HG03025 (cell line): ENCODE measurements at regions not wholly inside any gene's neighbourhood (a gene's known extent, or its start where the extent isn't known, plus 50 kb on each side); places are given as distances from the start of the nearest gene placed in this dataset.
A peak's percentile ranks its signal among the peaks of the same experiment; 100 is the strongest.
"Not testable (repeated sequence)": the region's sequence is repeated elsewhere in the genome, so short reads cannot be mapped to it uniquely, and the experiment has no call there.

Experiments
- ATAC-seq: cut with Tn5 transposase; IDR thresholded peaks from one replicate; pipeline ENCODE4 v1.9.1; 2021; ENCODE audit warnings: mild to moderate bottlenecking, moderate library complexity; ENCODE audit not compliant: unreplicated experiment, low FRiP score

DNA sequence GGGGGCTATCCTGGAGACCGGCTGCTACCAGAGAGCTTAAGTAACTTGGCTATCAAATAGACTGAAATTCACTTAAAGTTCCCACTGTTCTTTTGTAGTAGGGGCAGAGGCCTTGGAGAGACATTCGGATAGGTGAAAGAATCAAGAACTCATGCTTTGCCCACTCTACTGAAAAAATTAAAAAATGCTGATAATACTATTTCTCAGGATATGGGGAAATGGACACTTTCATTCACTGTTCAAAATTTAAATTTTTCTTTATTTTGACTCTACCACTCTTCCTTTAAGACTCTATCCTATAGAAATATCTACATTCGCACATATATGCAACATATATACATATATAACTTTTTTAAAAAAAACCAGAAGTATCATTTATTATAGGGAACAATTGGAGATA is 117.8 kb upstream of the CHD6 start:
- no peak for ATAC-seq

DNA sequence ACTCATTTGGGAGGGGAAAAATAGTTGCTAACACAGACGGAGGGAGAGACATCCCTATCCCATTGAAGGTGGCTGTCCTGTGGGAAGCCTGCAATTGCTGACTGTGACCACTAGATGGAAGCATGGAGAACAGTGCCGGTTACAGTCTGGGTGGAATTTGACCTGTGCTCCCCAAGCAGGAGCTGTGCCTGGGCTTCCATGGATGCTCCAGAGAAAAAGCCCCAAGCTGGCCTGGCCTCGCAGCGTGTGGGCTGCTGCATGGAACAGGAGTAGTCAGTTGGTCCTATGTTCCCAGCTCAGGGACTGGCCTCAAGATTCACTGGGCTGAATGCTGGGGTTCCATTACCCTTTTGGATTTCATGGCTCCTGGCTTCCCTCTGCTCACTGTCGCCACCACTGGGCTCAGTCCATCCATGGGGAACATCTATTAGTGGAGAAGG is 116.3 kb upstream of the CHD6 start:
- no peak for ATAC-seq

DNA sequence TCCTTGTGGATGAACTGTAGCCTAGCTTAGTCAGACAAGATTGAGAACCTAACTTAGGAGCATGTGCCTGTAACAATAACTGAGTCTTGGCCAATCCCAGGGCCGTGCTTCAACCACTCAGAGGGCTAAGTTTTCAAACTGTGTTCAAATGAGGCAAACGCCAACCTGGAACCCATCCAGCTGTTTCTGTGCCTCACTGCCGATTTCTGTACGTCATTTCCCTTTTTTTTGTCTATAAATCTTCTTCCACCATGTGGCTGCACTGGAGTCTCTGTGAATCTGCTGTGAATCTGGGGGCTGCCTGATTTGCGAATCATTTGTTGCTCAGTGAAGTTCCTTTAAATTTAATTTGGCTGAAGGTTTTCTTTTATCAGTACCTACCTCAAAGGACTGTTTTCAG is 115.0 kb upstream of the CHD6 start:
- no peak for ATAC-seq

DNA sequence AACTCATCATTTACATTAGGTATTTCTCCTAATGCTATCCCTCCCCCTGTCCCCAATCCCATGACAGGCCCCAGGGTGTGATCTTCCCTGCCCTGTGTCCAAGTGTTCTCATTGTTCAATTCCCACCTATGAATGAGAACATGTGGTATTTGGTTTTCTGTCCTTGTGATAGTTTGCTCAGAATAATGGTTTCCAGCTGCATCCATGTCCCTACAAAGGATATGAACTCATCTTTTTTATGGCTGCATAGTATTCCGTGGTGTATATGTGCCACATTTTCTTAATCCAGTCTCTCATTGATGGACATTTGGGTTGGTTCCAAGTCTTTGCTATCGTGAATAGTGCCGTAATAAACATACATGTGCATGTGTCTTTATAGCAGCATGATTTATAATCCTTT is 113.0 kb upstream of the CHD6 start:
- not testable (repeated sequence) for ATAC-seq

DNA sequence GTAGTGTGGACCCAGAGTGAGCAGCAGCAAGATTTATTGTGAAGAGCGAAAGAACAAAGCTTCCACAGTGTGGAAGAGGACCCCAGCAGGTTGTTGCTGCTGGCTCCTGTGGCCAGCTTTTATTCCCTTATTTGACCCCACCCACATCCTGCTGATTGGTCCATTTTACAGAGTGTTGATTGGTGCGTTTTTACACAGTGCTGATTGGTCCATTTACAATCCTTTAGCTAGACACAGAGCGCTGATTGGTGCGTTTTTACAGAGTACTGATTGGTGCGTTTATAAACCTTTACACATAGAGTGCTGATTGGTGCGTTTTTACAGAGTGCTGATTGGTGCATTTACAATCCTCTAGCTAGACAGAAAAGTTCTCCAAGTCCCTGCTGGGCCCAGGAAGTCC is 109.5 kb upstream of the CHD6 start:
- not testable (repeated sequence) for ATAC-seq

DNA sequence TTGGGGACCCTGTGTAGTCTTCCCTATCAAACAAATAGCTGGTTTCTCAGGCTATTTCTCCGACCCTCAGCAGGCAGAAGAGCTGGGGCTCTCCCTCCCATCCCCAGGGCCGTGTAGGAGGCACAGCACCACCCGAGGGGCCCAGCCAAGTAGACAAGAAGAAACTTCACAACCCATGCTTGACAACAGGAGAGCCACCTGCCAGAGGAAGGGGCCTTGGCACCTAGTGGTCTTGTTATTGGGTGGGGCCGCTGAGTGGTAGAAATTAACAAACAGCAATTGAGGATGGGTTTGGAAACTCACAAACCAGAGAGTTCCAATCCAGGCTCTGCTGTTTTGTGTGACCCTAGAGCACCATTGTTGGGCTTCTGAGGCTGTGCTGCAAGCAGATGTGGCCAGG is 108.5 kb upstream of the CHD6 start:
- ATAC-seq: no peak

DNA sequence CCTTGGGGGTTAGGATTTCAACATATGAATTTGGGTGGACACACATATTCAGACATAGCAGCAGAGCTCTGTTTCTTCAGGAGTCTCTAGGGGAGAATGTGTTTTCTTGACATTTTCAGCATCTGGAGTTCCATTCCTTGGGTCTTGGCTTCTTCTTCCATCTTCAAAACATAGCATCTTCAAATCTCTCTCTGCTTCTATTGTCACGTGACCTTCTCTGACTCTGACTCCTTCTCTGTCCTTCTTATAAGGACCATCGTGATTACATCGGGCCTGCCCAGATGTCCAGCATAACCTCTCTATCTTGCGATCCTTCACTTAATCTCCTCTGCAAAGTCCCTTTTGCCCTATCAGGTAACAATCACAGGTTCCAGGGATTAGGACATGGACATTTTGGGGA is 101.0 kb upstream of the CHD6 start:
- ATAC-seq: no peak

DNA sequence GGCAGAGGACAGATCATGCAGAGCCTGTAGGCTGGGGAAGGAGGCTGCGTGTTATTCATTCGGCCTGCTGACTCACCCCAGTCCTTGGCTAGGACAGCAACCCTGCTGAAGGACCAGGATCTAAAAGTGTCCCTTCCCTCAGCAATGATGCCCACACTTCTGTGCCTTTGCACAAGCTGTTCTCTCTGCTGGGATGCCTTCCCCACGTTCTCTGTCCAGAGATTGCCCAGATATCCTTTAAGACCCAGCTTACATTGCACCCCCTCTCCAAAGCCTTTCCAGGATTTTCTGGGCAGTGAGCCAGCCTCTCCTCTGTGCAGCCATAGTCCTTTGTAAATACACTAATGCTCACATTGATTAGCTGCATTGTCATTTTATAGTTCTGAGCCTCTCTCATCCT is 99.3 kb upstream of the CHD6 start:
- ATAC-seq: no peak

DNA sequence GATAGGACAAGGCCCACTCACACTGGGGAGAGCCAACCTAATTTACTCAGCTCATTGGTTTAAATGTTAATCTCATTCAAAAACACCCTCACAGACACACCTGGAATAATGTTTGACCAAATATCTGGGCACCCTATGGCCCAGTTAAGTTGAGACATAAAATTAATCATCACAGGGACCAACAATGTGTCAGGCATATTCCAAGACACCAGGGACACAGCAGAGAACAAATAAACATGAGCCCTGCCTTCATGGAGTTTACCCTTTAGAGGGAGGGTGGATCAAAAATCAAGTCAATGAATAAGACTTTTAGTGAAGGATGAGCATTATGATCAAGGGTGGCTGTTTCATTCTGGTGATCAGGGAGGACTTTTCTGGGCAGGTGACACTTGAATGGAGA is 98.7 kb upstream of the CHD6 start:
- no peak for ATAC-seq

DNA sequence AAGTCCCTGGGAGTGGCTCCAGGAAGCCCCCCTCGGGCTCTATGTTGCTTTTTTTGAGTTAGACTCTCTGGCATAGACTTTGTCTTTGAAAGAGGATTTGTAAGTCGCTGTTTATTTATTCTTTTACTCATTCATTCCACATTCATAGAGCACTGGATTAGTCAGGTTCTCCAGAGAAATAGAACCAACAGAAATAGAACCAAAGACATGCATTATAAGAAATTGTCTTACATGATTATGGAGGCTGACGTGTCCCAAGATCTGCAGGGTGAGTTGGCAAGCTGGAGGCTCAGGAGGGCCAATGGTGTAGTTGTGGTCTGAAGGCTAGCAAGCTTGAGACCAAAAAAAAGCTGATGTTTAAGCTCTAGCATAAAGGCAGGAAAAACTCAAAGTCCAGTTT is 98.3 kb upstream of the CHD6 start:
- no peak for ATAC-seq

DNA sequence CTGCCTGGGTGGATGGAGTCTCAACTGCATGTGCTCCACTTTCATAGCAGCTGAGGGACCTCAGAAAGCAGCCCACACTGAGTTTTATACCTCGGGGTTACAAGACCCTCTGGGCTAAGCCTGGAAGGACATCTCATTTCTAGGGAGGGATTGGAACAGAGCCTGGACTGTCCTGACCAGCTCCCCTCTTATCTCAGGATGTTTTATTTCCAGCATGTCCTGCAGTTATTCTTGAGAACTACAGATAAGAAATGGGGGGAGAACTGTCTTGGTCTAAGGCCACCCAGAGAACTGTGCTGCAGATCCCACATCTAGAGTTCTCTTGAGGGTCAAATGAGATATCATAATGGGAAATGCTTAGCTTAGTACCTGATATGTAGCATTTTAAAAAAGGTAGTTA is 97.3 kb upstream of the CHD6 start:
- ATAC-seq: no peak

DNA sequence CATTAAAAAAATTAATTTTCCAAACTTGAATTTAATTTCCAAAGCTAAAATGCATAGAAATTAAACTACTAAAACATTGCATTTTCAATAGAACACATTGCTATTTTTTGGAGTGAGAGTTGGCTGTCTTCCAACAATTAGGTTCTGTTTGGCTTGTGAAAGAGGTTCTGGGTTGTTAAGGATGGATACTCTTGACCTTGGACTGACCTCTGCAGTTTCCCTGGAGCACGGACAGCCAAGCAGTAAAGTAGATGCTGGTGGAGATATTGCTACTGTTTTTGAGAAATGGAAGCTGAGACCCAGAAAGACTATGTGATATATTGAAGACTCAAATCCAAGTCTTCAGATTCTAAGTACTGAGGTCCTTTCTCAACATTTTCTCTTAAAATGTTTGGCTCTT is 95.9 kb upstream of the CHD6 start:
- ATAC-seq: no peak

DNA sequence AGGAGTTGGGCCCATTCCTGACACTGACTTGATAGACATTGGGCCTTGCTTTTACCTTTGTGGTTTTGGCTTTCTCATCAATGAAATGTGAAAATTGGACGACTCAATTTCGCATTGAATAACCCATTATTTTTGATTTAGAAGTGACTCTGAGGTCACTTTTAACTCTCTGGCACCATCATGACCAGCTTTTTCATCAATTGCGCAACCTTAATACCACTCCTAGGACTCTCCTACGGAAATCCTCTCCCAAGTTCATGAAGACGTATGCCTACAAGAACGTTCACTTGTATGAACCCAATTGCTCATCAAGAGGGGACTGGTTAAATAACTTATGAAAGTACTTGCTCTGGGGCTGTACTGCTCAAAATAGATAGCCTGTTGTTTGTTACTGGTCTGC is 86.7 kb upstream of the CHD6 start:
- no peak for ATAC-seq

DNA sequence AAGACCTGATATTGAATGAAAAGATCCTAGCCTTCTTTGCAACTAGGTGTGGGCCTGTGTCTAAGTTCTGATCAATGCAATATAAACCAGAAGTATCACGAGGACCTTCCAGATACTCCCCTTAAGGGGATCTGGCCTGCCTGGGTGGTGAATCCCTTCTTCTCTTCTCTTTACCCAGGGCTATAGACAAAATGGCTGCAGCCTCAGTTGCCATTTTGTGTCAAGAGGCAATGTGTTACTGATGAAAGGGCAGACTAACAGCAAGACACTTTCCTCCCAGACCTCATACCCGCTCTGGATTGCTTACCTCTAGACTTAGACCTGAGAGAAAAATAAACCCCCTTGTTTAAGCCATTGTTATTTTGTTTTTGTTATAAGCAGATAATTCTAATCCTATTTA is 84.5 kb upstream of the CHD6 start:
- no peak for ATAC-seq

DNA sequence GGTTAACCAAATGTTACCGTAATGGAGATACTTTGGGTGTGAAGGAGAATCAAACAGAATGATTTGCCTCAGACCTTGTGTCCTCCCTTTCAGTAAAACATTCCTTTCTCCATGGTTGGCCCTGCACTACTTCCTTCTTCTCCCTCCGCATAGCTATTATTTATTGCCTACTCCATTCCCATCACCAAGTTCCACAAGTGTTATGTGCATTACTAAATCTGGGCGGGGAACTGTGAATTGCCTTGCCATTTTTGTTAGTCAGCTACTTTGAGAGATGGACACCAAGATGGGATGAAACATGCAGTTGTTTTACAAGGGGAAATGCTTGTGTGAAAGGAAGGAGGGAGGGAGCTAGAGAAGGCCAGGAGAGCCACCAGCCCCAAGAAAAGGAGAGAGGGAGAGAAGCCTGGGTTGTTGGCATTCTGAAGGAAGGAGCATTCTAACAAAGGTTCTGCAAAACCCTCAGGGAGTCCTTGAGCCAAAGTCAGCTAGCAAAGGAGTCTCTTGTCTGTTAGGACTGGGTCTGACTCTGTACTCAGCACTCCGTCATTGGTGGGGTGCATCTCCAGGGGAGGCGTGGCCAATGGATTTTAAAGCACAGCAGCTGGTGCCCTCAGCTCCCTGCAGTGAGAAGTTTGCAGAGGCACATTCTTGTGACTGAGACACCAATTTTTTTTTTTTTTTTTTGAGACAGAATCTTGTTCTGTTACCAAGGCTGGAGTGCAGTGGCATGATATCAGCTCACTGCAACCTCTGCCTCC is 83.6 kb upstream of the CHD6 start:
- ATAC-seq: no peak

DNA sequence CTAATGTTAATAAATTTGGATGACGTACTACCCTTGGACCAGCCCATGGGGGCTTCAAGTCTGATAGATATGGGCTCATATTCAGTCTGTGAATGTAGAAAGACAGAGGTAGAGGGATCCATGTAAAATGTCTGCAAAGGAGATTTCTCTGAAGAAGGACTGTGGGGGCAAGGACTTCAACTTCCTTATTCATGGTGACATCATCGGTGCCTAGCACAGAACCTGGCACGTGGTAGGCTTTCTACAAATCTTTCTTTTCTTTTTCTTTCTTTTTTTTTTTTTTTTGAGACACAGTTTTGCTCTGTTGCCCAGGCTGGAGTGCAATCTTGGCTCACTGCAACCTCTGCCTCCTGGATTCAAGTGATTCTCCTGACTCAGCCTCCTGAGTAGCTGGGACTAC is 81.5 kb upstream of the CHD6 start:
- ATAC-seq: not testable (repeated sequence)

DNA sequence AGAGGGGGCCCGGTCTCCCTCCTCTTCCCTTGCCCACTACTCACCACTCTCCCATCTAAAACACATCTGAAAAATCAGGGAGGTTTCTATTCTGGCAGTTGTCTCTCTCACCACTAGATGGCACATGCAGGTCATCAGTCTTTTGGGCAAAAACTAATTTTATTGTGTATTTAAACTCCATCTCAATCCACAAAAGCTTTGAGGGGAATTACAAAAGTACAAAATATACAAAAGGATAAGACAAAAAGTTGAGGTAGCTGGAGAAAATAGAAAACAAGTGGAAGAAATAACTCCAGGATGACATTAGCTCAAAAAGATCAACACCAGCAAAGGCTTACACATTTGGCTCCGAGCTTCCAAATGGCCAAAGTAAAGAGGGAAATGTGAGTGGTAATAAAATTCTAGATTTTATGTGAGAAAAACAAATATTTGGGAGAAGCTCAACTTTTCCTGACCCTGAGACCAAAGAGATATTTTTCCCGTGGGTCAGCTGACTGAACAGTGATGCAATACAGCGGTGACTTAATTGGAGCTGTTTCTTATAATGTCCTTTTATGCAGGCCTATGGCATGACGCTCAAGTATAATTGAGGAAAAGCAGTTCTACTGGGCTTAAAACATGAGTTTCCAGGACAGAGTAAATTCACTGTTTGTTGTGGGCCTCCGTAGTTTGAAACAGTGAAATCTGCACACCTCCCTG is 79.8 kb upstream of the CHD6 start:
- no peak for ATAC-seq

DNA sequence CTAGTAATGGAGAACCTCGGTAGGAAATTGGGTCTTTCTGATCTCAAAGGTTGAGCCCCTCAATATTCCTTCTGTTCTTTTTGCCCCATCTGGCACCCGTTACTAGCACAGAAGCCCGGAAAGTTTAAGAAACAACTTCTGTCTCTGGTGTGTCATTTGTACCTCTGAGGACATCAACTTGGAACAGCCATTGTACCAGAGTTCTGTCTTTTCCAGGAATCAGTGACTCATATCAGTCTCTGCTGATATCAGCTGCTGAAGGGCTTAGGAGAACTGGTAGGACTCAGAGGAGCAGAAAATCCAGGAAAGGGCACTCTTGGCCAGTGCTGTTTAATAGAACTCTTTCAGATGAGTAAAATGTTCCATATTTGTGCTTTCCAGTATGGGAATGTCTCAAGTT is 78.3 kb upstream of the CHD6 start:
- no peak for ATAC-seq

DNA sequence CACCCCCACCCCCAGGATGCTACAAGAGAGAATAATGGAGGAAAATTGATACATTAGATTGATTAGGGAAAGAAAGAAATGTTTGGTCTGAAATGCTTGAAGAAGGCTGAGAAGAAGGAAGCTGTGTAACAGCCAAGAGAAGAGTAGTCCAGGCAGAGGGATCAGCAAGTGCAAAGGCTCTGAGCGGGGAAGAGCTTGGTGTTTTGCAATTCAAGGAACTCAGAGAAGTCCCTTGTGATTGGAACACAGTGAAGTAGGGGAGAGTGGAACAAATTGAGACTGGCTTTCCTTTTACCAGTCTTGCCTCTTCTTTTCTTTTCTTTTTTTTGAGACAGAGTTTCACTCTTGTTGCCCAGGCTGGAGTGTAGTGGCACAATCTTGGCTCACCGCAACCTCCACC is 76.6 kb upstream of the CHD6 start:
- no peak for ATAC-seq

DNA sequence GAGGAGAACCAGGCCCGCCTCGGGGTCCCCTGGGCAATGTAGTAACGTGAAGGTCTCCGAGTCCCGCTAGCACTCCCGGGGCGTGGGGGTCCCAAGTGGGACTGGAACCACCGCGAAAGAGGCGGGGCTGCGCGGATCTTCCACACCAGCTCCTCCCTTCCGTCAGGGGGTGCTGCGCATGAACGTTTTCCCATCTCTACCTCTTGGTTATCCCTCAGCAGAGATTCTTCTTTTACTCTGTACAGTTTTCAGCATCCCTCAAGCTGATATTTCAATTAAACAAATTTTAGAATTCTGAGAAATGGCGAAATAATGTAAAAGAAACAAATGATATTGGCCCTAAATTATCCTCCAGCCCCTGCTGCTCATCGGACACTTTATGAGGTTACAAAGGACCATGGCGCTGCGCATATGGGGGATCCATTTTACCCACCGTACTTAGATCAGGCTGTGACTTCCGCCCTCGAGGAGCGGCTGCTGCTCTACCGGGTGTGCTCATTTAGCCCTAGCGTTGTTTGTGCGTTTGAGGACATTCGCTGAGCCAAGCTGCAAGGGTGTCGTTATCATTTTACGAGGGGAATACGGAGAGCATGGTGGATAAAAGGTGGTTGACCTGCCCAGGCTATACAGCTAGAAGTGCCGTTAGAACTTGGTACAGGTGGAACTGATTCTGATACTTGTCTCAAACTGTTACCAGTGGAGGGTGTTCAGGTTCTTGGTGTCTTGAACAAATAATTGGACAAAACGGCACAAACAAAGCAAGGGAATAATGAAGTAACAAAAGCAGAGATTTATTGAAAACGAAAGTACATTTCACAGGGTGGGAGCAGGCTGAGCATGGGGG is 75.2 kb upstream of the CHD6 start:
- ATAC-seq: peak; percentile 75

DNA sequence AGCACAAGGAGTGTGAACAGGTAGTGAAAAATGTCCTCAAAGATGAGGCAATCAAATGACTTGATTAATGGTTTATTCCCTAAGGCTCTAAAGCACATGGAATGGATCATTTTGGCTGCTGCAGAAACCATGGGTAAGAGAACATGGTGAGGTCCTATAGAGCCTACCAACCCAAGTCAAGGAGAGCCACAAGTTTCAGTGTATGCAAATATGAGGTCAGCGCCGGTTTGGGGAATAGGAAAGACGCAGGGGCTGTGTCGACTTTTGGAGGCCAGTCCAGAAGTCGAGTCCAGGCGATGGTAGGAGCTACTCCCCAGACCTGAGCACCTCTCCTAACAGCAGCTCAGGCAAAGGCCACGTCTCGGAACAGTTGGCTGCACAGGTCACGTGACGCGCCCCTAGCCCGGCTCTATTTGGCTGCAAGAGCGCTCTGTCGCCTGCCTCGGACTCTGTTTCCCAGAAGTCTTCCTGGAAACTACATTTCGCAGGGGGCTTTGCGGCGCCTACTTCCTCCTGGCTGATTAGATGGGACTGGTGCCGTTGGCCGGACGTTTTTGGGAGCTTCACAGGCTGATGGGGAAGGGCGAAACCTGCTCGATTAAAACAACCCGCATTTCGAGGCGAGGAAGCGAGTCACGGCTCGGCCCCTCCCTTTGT is 74.4 kb upstream of the CHD6 start:
- ATAC-seq: peak; percentile 46
